ENCODE measurements at regions not wholly inside any gene's neighbourhood (a gene's known extent, or its start where the extent isn't known, plus 50 kb on each side); places are given as distances from the start of the nearest gene placed in this dataset.

DNA sequence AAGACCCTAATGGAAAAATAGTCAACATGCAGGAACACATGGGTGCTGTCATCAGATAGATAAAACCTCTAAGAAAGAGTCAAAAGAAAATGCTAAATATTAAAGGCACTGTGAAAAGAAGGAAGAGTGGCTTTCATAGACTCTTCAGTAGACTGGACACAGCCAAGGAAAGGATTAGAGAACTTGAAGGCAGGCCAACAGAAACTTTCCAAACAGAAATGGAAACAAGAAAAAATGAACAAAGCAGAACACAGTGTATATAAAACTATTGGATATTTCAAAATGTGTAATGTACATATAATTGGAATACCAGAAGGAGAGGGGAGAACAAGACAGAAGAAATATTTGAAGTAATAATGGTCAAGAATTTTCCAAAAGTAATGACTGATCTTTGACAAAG is 431.9 kb downstream of the MATN1 start:
- no peak for DNase-seq (ENCODE audit: extremely low spot score)
- no peak for TF ChIP-seq PKNOX1 (IDR thresholded peaks at IDR 0.05)
- no peak for TF ChIP-seq ZNF384 (IDR thresholded peaks at IDR 0.05)
- TF ChIP-seq FOXA1 (IDR thresholded peaks at IDR 0.05): no peak
- no peak for TF ChIP-seq L3MBTL2 (conservative IDR thresholded peaks at IDR 0.05)
- TF ChIP-seq FOXM1 (IDR thresholded peaks at IDR 0.05; ENCODE audit: borderline replicate concordance): no peak
- TF ChIP-seq CTBP1 (IDR thresholded peaks at IDR 0.05; ENCODE audit: borderline replicate concordance): no peak
- TF ChIP-seq LEF1 (IDR thresholded peaks at IDR 0.05; ENCODE audit: borderline replicate concordance): no peak
- TF ChIP-seq HDGF (IDR thresholded peaks at IDR 0.05; ENCODE audit: borderline replicate concordance): no peak
- no peak for TF ChIP-seq ELF4 (IDR thresholded peaks at IDR 0.05)
- TF ChIP-seq BHLHE40 (IDR thresholded peaks at IDR 0.05; ENCODE audit: borderline replicate concordance): no peak
- no peak for TF ChIP-seq FOXK2 (IDR thresholded peaks at IDR 0.05)
- no peak for TF ChIP-seq TARDBP (IDR thresholded peaks at IDR 0.05)
- TF ChIP-seq SP1 (IDR thresholded peaks at IDR 0.05): no peak
- no peak for TF ChIP-seq SUZ12 (IDR thresholded peaks at IDR 0.05)
- no peak for TF ChIP-seq NFRKB (IDR thresholded peaks at IDR 0.05)
- TF ChIP-seq ARNT (IDR thresholded peaks at IDR 0.05): no peak
- POLR2A ChIA-PET: no interaction called here
- CTCF ChIA-PET: no interaction called here

DNA sequence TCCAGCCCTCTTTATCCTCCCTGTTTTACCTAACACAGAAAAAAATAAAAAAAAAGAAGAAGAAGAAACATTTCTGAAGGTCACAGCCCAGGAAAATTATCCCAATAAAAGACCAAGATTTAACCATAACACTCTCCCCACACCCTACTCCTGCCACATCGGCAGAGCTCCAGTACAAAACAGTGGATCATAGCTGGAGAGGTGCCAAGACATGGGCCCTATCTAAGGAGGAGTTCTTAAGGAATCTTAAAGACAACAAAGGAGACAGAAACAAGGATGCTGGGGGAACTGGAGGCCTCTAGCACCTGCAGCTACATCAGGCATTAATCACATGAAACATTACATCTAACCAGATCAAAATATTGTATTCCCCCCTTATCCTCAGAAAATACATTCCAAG is 432.8 kb downstream of the MATN1 start:
- CTCF ChIA-PET: no interaction called here
- POLR2A ChIA-PET: no interaction called here
- TF ChIP-seq TARDBP (IDR thresholded peaks at IDR 0.05) (no peak), NFRKB (IDR thresholded peaks at IDR 0.05) (no peak), HDGF (IDR thresholded peaks at IDR 0.05; ENCODE audit: borderline replicate concordance) (no peak), L3MBTL2 (conservative IDR thresholded peaks at IDR 0.05) (no peak), SP1 (IDR thresholded peaks at IDR 0.05) (no peak), SUZ12 (IDR thresholded peaks at IDR 0.05) (no peak), FOXK2 (IDR thresholded peaks at IDR 0.05) (no peak), BHLHE40 (IDR thresholded peaks at IDR 0.05; ENCODE audit: borderline replicate concordance) (no peak), ELF4 (IDR thresholded peaks at IDR 0.05) (no peak), ARNT (IDR thresholded peaks at IDR 0.05) (no peak), PKNOX1 (IDR thresholded peaks at IDR 0.05) (no peak), CTBP1 (IDR thresholded peaks at IDR 0.05; ENCODE audit: borderline replicate concordance) (no peak), ZNF384 (IDR thresholded peaks at IDR 0.05) (no peak), FOXA1 (IDR thresholded peaks at IDR 0.05) (no peak), FOXM1 (IDR thresholded peaks at IDR 0.05; ENCODE audit: borderline replicate concordance) (no peak), LEF1 (IDR thresholded peaks at IDR 0.05; ENCODE audit: borderline replicate concordance) (no peak)
- DNase-seq (ENCODE audit: extremely low spot score): no peak

- ChIA-PET POLR2A (no interaction called here), CTCF (interaction anchor here (1.1 kb wide), 1 partner anchor 33 kb away, joined by 3 read pairs; no protein-coding TSS in a partner anchor)
- TF ChIP-seq ZNF384 (IDR thresholded peaks at IDR 0.05) (no peak), TARDBP (IDR thresholded peaks at IDR 0.05) (no peak), FOXM1 (IDR thresholded peaks at IDR 0.05; ENCODE audit: borderline replicate concordance) (no peak)
- no peak for DNase-seq (ENCODE audit: extremely low spot score)
Measured at GRCh38 chr1:30287976-30288375, 435.4 kb downstream of the MATN1 start.

- TF ChIP-seq SUZ12 (IDR thresholded peaks at IDR 0.05) (no peak), CTBP1 (IDR thresholded peaks at IDR 0.05; ENCODE audit: borderline replicate concordance) (no peak), ARNT (IDR thresholded peaks at IDR 0.05) (no peak), ELF4 (IDR thresholded peaks at IDR 0.05) (no peak), NFRKB (IDR thresholded peaks at IDR 0.05) (no peak), TARDBP (IDR thresholded peaks at IDR 0.05) (no peak), L3MBTL2 (conservative IDR thresholded peaks at IDR 0.05) (no peak), FOXK2 (IDR thresholded peaks at IDR 0.05) (no peak), BHLHE40 (IDR thresholded peaks at IDR 0.05; ENCODE audit: borderline replicate concordance) (no peak), SP1 (IDR thresholded peaks at IDR 0.05) (no peak), PKNOX1 (IDR thresholded peaks at IDR 0.05) (no peak), FOXA1 (IDR thresholded peaks at IDR 0.05) (no peak), HDGF (IDR thresholded peaks at IDR 0.05; ENCODE audit: borderline replicate concordance) (no peak), FOXM1 (IDR thresholded peaks at IDR 0.05; ENCODE audit: borderline replicate concordance) (no peak), LEF1 (IDR thresholded peaks at IDR 0.05; ENCODE audit: borderline replicate concordance) (no peak), ZNF384 (IDR thresholded peaks at IDR 0.05) (no peak)
- ChIA-PET CTCF (no interaction called here), POLR2A (no interaction called here)
- no peak for DNase-seq (ENCODE audit: extremely low spot score)
Measured at GRCh38 chr1:30286988-30287839, 436.2 kb downstream of the MATN1 start.

DNA sequence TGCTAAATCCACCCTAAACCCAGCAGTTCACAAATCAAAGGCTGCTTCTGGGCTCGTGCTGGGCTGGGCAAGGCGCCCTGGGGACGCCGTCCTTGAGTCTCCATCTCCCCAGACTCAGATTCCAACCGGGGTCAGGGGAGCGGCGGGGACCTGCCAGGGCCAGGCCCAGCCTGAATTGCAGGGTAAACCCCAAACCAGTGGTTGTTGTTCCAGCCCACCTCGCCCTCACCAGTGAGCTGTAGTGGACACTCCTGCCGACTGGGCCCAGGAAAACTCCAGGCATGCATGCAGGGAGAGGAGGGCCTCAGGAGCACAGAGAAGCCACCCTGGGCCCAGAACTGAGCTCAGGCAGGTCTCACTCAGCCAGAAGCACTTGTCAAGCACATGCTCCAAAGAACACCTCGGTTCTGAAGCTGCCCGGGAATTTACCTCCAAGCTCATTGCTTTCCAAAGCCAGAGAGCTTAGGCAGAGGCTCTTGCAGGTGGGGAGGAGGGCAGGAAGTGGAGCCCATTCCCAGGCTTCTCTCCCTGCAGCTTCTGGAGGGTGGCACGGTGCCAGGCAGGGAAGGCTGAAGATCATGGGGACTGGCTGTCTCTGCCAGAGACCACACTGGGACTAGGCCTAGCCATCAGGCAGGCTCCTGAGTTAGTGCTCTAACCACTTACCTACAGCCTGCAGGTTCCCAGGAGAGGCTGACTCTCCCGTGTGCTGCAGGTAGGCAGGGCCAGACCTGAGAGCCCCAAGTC is 437.0 kb downstream of the MATN1 start:
- DNase-seq (ENCODE audit: extremely low spot score): no peak
- TF ChIP-seq PKNOX1 (IDR thresholded peaks at IDR 0.05): no peak
- no peak for TF ChIP-seq ARNT (IDR thresholded peaks at IDR 0.05)
- TF ChIP-seq ZNF384 (IDR thresholded peaks at IDR 0.05): no peak
- no peak for TF ChIP-seq LEF1 (IDR thresholded peaks at IDR 0.05; ENCODE audit: borderline replicate concordance)
- TF ChIP-seq NFRKB (IDR thresholded peaks at IDR 0.05): no peak
- no peak for TF ChIP-seq FOXA1 (IDR thresholded peaks at IDR 0.05)
- no peak for TF ChIP-seq BHLHE40 (IDR thresholded peaks at IDR 0.05; ENCODE audit: borderline replicate concordance)
- TF ChIP-seq CTBP1 (IDR thresholded peaks at IDR 0.05; ENCODE audit: borderline replicate concordance): no peak
- TF ChIP-seq SP1 (IDR thresholded peaks at IDR 0.05): no peak
- no peak for TF ChIP-seq TARDBP (IDR thresholded peaks at IDR 0.05)
- no peak for TF ChIP-seq HDGF (IDR thresholded peaks at IDR 0.05; ENCODE audit: borderline replicate concordance)
- TF ChIP-seq ELF4 (IDR thresholded peaks at IDR 0.05): no peak
- TF ChIP-seq SUZ12 (IDR thresholded peaks at IDR 0.05): no peak
- no peak for TF ChIP-seq FOXM1 (IDR thresholded peaks at IDR 0.05; ENCODE audit: borderline replicate concordance)
- TF ChIP-seq FOXK2 (IDR thresholded peaks at IDR 0.05): no peak
- ChIA-PET POLR2A (no interaction called here), CTCF (no interaction called here)
